ENCODE measurements at regions not wholly inside any gene's neighbourhood (a gene's known extent, or its start where the extent isn't known, plus 50 kb on each side); places are given as distances from the start of the nearest gene placed in this dataset.

DNA sequence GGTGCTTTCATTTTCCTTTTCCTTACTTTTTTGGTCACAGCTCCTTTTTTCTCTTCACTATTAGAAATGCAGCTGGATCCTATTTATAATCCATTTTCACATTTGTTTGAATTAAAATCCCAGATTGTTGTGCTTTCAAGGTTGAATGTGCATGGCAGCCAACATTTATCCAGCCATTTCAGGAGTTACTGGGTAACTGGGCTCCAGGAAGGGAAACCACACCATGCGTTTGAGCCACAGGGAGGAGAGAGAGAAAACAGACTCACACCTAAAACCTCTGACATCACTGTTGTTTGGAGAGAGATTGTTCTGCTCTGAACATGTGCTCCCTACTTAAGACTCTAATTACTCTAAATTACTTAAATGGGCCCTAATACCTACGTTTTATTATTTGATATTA is 173.4 kb downstream of the BMP2 start:
- TF ChIP-seq CTCF (conservative IDR thresholded peaks at IDR 0.05) (no peak), ZFX (IDR thresholded peaks at IDR 0.05) (no peak)
